GM21723 (cell line): ENCODE measurements at regions not wholly inside any gene's neighbourhood (a gene's known extent, or its start where the extent isn't known, plus 50 kb on each side); places are given as distances from the start of the nearest gene placed in this dataset.
"Not testable (repeated sequence)": the region's sequence is repeated elsewhere in the genome, so short reads cannot be mapped to it uniquely, and the experiment has no call there.

Experiments used
- ATAC-seq: cut with Tn5 transposase; IDR thresholded peaks from one replicate; pipeline ENCODE4 v1.9.1; 2021; ENCODE audit warnings: mild to moderate bottlenecking, moderate library complexity; ENCODE audit not compliant: unreplicated experiment

DNA sequence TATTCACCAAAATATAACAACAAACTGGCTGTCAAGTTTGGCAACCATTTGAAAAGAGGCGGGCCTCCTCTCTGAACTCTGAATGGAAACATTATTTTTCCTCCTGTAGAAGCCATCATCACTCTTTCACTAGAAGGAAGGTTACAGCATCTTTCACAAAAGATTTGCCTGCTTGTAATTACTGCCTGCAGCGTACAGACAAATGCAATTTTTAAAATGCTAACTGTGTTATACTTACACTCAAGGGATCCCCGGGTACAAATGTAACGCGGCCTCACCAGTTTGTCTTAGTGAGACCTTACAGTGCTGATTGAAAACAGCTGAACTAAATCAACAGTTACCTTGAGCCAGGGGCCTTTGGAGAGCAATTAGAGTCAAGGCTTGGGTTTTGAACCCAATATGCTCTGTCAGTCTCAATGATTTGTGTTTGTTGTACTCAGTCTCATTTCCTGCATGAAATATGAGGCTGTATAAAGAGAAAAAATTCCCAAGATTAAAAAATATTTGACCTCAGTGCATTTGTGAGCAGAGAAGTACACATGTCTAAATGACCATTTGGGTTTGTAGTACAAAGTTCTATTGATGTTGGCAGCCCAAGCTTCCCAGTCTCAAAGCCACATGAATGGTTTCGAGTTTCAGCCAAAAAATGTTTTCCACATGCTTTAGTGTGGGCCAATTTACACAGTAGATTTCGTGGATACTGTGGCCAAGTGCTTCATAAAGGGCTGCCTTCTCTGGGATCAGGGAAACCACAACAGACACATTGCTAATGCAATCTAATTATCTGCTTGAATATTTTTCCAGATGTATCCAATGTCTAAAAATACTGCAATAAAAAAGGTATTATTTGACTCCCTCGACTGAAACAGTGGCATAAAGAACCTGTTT, 500.0 kb downstream of the SPATA31D1 start:
- no peak for ATAC-seq

DNA sequence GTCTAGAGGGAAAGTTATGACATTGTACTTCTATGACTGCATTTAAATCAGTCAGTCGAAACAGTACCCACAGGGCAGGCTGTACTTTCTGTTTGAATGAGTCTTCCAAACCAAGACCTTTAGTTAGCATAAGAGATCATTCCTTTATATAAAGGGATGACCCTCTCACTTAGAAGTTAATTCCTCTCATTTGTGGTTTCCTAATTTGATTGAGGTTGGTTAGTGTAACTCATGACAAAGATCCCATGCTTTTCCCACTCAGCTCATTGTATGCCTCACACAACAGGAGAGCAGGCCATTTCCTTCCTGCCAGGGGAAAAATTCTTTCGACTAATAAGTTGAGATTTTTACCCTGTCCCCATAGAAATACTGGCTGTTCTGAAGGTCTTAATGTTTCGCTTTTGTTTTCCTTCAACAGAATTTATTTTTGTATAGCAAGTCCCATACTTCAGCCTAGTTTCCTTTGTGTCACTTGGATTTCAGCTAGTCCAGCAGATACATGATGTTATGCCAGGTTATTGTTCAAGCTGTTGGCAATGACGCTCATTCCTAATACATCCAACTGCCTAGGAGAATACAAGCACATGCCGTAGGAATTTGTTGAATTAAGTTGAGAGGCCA, 500.7 kb downstream of the SPATA31D1 start:
- ATAC-seq, result no peak

DNA sequence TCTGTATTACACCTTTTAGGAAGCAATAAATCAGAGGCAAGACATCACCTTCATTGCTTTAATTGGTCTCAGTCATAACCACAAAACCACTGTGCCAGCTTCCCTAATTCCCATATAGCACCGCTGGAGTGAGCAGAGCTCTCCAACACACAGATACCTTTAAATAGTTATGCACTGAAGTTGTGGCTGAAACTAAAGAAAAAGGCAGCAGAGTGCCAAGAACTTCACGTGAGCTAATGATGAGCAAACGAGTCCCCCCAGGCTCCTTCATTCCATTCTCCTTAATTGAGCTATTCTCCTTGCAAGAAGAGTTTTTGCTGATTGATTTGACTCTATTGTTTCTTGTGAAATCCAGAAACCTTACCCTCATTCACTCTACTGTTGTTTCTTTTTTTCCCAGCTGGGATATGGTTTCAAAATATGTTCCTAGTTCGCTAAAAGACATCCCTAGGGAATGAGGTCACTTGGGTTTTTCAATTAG, 501.5 kb downstream of the SPATA31D1 start:
- ATAC-seq, result no peak

DNA sequence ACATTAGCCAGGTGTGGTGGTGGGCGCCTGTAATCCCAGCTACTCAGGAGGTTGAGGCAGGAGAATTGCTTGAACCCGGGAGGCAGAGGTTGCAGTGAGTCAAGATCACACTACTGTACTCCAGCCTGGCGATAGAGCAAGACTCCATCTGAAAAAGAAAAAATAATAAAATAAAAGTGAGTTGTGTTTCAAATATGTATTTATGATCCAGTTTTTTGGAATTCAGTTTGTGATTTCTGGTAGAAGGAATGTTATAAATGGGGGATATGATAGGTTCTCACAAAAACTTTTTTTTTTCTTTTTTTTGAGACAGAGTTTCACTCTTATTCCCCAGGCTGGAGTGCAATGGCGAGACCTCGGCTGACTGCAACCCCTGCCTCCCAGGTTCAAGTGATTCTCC, 502.2 kb downstream of the SPATA31D1 start:
- not testable (repeated sequence) for ATAC-seq

DNA sequence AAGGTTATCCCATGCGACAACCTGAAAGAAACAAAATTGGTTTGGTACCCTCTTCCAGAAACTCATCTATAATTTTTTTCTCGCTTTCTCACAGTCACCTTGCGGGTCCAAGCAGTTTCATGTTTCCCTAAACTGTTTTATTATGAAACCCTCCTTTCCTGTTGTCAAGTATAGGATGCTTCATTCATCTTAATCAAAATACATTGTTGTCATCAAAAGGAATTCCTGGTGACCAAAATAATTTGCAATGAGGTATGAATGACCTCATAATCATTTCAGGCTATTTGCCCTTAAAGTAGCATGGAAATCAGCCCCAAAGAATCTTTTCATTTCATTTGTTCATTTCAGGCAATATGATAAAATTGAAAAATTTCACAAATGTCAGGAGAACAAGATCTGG, 503.0 kb downstream of the SPATA31D1 start:
- ATAC-seq, result no peak

DNA sequence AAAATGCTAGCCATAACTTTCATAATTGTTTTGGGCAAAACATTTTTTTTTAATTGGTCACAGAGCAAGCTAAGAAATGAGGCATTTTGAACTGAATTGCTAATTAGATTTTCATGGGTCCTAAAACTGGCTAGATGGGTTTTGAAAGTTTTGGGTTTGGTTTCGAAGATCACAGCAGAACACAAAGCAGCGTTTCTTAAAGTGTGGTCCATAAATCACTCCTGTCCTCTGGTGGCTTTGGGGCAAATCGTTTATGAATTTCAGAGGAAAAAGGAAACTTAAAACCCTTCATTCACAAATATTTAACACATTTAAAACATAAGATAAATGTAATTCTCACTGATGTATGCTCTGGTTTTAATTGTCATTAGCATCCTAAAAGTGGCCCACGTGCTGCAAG, 503.7 kb downstream of the SPATA31D1 start:
- no peak for ATAC-seq

DNA sequence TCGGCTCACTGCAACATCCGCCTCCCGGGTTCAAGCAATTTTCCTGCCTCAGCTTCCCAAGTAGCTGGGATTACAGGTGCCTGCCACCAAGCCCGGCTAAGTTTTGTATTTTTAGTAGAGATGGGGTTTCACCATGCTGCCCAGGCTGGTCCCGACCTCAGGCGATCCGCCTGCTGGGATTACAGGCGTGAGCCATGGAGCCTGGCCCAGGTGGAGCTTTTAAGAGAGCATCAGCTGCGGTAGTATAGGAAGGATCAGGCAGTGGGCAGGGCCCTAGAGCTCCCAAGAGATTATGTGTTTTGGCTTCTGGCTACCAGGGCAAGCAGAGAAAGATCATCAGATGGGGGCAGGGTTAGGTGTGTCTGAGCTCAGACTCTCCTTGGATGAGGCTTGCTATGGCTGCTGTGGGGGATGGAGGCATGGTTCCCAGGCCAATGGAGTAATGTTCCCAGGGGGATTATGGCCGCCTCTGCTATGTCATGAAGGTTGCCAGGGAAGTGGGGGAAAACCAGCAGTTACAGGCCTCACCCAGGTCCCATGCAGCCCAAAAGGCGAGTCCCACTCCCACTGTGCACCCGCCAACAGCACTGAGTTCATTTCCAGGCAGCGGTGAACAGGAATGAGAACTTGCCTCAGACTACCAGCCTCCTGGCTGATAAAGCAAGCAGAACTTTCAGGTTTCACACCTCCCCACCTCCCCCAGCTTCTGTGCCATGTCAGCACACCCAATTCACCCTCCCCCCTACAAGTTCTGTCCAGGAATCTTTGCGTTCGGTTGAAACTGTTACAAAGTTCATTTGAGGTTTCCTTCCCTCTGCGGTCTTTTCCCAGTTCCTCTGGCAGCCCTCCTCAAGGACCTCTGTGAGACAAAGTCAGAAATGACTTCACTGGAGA, 507.6 kb downstream of the SPATA31D1 start:
- no peak for ATAC-seq

DNA sequence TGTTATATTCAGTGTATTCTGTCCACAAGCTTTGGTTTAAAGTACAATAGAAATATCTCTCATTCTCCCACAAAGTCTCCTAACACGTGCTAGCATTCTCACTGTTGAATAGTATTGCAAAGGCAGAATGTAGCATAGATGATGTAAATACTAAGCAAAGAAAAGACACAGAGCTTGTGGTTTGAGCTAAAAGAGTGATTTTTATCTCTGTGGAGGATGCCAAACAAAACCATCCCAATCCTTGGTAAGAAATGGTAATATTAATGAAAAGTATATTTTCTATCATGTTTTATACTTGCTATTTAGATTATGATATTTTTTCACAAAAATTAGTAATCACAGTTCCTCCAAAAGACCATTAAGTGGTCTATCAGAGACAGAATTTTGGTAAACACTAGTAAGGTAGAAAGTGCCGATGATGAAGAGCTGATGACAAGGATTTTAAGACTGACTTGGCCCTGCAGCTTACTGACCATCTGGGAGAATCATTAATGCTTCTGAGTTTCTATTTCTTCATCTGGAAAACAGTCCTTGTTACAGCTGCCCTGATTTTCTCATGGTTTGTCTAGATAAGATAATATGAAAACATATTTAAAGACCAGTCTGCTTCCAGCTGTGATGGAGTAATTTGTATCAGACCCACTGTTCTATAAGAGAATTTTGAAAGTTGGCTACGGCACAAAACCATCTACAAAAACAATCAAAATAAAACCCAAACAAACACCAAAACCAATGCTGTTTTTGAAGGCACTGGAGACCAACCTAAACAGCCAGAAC, 510.2 kb downstream of the SPATA31D1 start:
- ATAC-seq, result no peak

DNA sequence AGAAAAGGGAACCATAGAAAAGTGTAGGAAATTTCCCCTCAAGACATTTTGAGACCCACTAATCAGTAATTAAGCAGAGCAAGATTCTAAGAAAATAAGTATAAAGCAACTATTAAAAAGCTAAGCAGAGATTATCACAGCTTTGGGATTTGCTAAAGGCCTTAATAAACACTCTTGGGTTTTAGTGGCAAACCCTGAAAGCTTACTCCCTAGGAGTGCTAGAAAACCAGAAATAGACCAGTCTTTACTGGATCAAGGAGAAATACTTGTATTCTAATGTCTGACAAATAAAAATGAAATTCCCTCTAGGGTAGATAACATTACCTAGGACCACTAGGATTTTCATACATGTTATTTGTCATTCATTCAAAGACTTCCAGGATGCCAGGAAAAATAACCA, 510.8 kb downstream of the SPATA31D1 start:
- ATAC-seq, result no peak

DNA sequence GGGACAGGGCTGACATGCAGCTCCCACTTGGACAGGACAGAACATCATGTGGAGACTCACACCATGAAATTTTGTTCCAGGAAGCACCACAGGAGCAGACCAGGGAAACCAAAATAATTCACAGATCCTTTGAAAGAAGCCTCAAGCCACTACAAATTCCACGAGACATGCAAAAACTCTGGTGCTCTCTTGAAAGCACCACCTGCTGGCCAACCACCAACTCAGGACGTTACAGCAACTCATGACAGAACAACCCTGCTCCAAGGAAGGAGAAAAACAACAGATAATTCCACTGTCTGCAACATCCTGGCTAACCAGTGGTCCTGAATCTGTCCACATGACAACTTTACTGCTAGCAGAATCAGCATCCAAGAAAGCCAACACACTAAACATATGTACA, 516.0 kb downstream of the SPATA31D1 start:
- no peak for ATAC-seq

DNA sequence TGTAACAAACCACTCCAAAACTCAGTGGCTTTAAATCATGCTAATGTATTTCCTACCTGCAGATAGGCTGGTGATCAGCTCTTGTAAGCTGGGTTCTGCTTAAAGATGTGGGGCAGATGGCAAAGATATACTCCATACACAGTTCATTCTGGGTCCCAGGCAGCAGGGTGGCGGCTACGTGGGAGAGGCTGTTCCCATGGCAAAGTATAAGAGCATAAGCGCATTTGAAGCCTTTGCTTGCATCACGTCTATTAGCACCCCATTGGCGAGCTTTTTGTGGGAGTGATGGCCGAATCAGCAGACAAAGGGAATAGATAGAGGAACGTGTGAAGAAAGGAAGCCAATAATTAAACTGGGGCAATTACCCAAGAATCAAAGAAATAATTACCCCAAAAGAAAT, 523.1 kb downstream of the SPATA31D1 start:
- ATAC-seq, result no peak

DNA sequence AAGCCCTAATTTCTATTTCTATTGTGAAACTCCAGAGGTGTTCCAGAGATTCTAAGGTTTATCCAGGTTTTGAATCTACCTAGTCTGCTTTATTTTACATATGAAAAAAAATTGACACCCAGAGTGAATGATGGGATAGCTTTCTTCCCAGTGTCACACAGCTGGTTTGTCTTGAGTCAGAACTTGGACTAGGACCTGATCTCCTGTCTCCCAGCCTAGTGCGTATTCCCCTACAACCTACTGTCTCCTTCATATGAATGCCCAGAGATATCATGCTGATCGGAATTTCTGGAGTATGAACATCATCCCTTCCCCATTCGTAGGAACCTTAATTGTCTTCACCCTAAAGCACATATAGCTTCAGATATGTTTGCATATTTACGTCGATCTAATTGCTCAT, 524.2 kb downstream of the SPATA31D1 start:
- no peak for ATAC-seq

DNA sequence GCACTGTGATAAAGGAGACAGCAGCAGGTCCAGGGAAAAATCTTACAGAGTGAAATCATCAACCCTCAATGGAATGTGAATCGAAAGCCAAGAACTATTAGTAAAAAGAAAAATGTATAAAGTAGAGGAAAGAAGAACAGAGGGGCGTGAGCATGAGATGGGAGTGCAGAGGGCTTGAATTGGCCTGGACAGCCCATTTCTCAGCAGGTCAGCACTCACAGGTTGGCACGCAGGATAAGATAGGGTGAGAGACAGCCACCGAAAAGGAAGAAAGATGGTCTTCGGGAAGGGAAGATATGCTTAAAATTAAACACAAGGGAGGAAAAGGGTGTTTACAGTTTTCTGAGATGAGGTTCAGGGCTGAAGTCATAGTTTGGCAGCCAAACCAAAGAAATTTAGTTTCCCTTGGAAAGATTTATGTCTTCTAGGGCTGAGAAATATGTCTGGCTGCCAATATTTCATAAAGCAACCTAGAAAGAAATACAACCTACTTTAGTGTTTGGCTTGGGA, 524.7 kb downstream of the SPATA31D1 start:
- no peak for ATAC-seq

DNA sequence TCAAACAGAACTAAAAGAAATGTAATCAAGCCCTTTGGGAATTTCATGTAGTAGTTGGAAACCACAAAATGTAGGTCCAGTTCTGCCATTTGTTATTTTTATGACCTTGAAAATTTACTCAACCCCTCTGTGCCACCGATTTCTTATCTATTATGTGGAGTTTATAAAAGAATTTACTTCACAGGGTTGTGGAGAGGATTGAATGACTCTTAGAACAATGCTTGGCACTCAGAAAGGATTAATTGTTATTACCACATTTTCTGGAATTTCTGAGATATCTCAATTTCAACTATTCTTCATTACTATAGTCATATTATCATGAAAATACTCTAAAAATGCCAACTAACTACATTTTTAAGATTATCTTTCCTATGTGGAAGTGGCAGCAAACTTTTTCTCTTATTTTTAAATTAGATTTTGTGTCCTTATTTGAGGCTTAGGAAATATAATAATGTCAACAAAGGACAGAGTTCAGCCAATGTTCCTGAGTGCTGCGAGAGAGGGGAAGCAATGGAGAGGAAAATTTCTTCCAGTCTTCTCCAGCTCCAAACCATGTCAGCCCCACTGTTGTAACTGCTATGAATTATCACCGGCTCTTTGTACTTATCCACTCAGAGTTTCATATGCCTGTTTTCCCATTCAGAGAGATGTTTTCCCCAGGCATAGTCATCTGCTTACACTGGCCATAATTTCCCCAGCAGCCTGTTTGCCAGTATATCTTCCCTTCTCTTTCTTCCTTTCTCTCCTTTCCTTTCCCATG, 525.6 kb downstream of the SPATA31D1 start:
- ATAC-seq, result no peak

DNA sequence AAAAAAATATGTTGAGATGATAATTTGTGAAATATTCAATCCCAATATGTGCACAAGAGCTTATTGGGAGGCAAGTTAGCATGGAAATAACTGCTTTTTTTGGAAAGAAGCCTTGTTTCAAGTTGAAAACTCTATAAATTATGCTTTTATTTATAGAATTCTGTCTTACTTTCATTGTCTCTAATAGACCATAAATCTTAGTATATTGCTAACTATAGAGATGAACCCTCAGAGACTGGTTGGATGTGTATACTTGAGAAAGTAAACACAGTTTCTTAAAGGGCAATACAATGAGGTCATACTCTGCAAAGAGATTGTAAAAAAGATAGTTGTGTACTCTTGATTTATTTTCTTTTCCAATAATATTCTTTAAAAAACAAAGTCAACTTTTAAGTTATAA, 530.3 kb downstream of the SPATA31D1 start:
- no peak for ATAC-seq

DNA sequence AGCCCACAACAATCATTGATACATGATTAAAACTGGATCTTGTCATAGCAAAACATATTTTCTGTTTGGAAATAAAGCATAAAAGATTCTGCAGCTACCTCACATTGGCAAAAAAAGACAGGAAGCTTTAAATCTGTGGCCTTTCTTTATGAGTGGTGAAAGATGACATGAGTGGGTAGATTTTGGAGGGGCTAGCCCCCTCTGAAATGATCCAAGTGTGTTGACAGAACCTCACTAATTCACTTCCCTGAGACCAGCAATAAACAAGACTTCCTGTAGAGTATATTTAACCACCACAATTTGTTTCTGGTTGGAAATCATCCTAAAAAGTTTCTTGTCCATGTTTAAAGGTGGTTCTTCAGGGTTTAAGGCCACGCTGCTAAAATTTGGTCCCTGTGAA, 530.8 kb downstream of the SPATA31D1 start:
- ATAC-seq, result no peak

DNA sequence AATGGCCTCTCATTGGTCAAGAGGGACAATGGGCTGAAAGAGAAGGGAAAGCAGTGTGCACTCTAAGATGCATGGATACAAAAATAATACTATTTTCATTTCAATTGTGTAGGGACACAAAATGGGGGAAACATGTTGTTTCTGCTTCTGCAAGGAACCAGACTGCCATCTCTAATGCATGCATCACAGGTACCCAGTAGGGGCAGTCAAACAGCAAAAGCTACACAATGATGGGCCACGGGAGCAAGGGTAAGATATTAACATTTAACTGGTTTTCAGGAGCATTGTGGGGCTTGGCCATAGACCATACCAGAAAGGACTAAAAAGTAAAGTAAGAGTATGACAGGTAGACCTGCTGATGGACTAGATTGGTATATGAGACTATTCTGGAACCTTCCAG, 535.8 kb downstream of the SPATA31D1 start:
- ATAC-seq, result no peak

DNA sequence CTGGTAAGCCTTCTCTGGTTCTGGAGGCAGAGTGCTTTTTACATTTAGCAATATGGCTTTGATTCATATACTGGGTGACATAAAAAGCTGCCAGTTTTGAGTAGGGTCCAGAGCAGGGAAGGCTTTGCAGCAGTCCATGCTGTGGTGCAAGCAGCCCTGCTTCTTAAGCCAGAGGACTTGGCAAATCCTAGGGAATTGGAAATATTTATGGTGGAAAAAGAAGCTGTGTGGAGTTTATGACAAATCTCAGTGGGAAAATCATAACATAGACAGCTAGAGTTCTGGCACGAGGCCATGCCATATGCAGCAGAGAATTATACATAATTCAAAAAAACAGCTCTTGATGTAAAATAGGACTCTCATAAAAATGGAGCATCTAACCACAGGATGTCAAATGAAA, 536.4 kb downstream of the RASEF start:
- ATAC-seq, result no peak

DNA sequence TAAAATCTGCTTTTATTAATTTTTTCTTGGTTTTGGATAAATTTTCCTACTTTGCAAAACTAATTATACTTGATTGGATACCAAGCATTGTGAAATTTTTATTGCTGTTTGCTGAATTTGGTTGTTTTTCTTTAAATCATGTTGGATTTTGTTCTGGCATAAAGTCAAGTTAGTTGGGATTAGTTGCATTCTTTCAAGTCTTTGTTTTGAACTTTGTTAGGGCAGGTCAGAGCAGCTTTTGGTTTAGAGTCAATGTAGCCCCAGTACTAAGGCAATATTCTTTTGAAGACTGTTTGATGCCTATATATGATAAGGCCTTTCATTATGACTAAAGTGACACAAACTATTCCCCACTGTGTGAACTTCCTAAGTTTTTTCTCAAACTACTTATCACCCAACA, 531.1 kb downstream of the RASEF start:
- ATAC-seq, result no peak
